Tibial nerve (tissue), 3 donors: ENCODE measurements at regions not wholly inside any gene's neighbourhood (a gene's known extent, or its start where the extent isn't known, plus 50 kb on each side); places are given as distances from the start of the nearest gene placed in this dataset.

Experiments used
- CTCF ChIP-seq, 5 experiments: fragments of 200-600 bp in 3 of 5; fragments of 450-650 bp in 2 of 5; sonication (generic) in 3 of 5; IDR thresholded peaks; one replicate each; pipeline ENCODE4 v1.5.1; 2016 to 2019; ENCODE audit warnings: antibody characterized with exemption in 5 of 5, mild to moderate bottlenecking in 3 of 5, moderate library complexity in 2 of 5
- POLR2A ChIP-seq, 2 donors: fragments of 450-650 bp; IDR thresholded peaks; one replicate each; pipeline ENCODE4 v1.6.1; 2017; ENCODE audit warnings: antibody characterized with exemption in 2 of 2, mild to moderate bottlenecking in 2 of 2, moderate library complexity in 2 of 2

DNA sequence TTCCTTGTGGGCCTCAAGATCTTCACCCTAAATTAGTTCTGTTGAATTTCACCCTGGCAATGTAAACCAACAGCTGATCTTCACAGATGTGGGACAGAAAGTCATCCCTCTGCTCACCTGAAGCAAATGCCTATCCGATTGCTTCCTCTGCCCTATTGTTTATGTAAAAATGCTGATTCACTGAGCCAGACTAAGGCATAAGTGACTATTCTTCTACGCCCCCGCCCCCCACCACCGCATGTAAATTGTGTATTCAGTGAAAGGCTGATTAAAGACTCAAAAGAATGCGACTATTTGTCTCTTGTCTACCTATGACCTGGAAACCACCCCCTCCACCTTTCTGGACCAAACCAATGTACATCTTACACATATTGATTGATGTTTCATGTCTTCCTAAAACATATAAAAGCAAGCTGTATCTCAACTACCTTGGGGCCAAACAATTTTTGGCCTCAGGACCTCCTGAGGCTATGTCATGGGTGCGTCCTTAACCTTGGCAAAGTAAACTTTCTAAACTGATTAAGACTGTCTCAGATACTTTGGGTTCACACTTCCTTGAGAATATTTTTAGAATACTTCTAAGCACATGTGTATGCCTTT, 129.7 kb upstream of the BOD1 start:
- TF ChIP-seq CTCF (IDR thresholded peaks at IDR 0.05), result no peak
- no peak for TF ChIP-seq POLR2A (IDR thresholded peaks at IDR 0.05)
